HEK293 (cell line): ENCODE measurements at regions not wholly inside any gene's neighbourhood (a gene's known extent, or its start where the extent isn't known, plus 50 kb on each side); places are given as distances from the start of the nearest gene placed in this dataset.

Source experiments
- CTCF ChIP-seq: fragments of 450-650 bp; formaldehyde crosslinking; IDR thresholded peaks from 2 replicates; pipeline ENCODE4 v1.5.1; 2016; ENCODE audit warnings: missing biosample characterization, missing genetic modification characterization
- RBAK ChIP-seq: fragments of 450-650 bp; formaldehyde crosslinking; IDR thresholded peaks from 2 replicates; pipeline ENCODE4 v1.5.1; 2016; ENCODE audit warnings: missing biosample characterization, missing genetic modification characterization
- YY1 ChIP-seq: fragments of 450-650 bp; formaldehyde crosslinking; IDR thresholded peaks from 2 replicates; pipeline ENCODE4 v1.5.1; 2018; ENCODE audit warnings: missing biosample characterization, missing genetic modification characterization
- ZBTB26 ChIP-seq: fragments of 450-650 bp; formaldehyde crosslinking; optimal IDR thresholded peaks from 2 replicates; pipeline ENCODE3; 2016; ENCODE audit warnings: missing biosample characterization, mild to moderate bottlenecking, missing genetic modification characterization
- ZNF121 ChIP-seq: fragments of 450-650 bp; formaldehyde crosslinking; IDR thresholded peaks from 2 replicates; pipeline ENCODE4 v1.5.1; 2016; ENCODE audit warnings: missing biosample characterization, missing genetic modification characterization
- ZNF514 ChIP-seq: fragments of 450-650 bp; formaldehyde crosslinking; IDR thresholded peaks from 2 replicates; pipeline ENCODE4 v1.5.1; 2016; ENCODE audit warnings: missing biosample characterization, missing genetic modification characterization

- no peak for TF ChIP-seq YY1 (tag by site-specific recombination)
- no peak for TF ChIP-seq RBAK (tag by site-specific recombination)
- no peak for TF ChIP-seq CTCF (tag by site-specific recombination)
- TF ChIP-seq ZNF121 = no peak
- no peak for TF ChIP-seq ZNF514 (tag by site-specific recombination)
- TF ChIP-seq ZBTB26 = no peak
Measured at GRCh38 chr7:33854178-33854577, 51.2 kb upstream of the BMPER start.
